ENCODE measurements at regions not wholly inside any gene's neighbourhood (a gene's known extent, or its start where the extent isn't known, plus 50 kb on each side); places are given as distances from the start of the nearest gene placed in this dataset.
"Not testable (repeated sequence)": the region's sequence is repeated elsewhere in the genome, so short reads cannot be mapped to it uniquely, and the experiment has no call there.

GRCh38 chr5:32903613-32904012, 192.5 kb downstream of the NPR3 start:
- no peak for DNase-seq
- ATAC-seq: no peak
- no peaks in the 10 kb centered on the region for H3K36me3 ChIP-seq
- no peaks in the 10 kb centered on the region for H3K27me3 ChIP-seq
- no peaks in the 10 kb centered on the region for H3K9me3 ChIP-seq
- TF ChIP-seq CTCF (IDR thresholded peaks at IDR 0.05 in 4 of 5, conservative IDR thresholded peaks at IDR 0.05 in 1 of 5): no peak
- no peak for TF ChIP-seq POLR2A (IDR thresholded peaks at IDR 0.05)
- no peaks in the 10 kb centered on the region for H3K4me1 ChIP-seq
- H3K4me3 ChIP-seq: no peak overlapping the region
- intact Hi-C loops (cut with DNase I; ENCODE audit: low total_unique reads) (no loop called here), in situ Hi-C loops (cut with MboI; ENCODE audit: low sequenced_read_pairs in 4 of 4) (no loop called here)
- H3K27ac ChIP-seq: no peak overlapping the region

GRCh38 chr5:32908641-32909040, 197.5 kb downstream of the NPR3 start:
- no peaks in the 10 kb centered on the region for H3K27me3 ChIP-seq
- no peak overlapping the region for H3K27ac ChIP-seq
- no peak overlapping the region for H3K4me3 ChIP-seq
- no peaks in the 10 kb centered on the region for H3K9me3 ChIP-seq
- no peak for DNase-seq
- no peak for ATAC-seq
- intact Hi-C loops (cut with DNase I; ENCODE audit: low total_unique reads) (no loop called here), in situ Hi-C loops (cut with MboI; ENCODE audit: low sequenced_read_pairs in 4 of 4) (no loop called here)
- TF ChIP-seq CTCF (IDR thresholded peaks at IDR 0.05 in 4 of 5, conservative IDR thresholded peaks at IDR 0.05 in 1 of 5) (no peak), POLR2A (IDR thresholded peaks at IDR 0.05) (no peak)
- H3K36me3 ChIP-seq: no peaks in the 10 kb centered on the region
- no peaks in the 10 kb centered on the region for H3K4me1 ChIP-seq

GRCh38 chr5:32909207-32909606, 198.1 kb downstream of the NPR3 start:
- in situ Hi-C loops (cut with MboI; ENCODE audit: low sequenced_read_pairs in 4 of 4): no loop called here
- no peak for ATAC-seq

GRCh38 chr5:32916648-32917047, 205.5 kb downstream of the NPR3 start:
- H3K4me1 ChIP-seq: no peaks in the 10 kb centered on the region
- H3K36me3 ChIP-seq: no peaks in the 10 kb centered on the region
- H3K9me3 ChIP-seq: no peaks in the 10 kb centered on the region
- in situ Hi-C loops (cut with MboI; ENCODE audit: low sequenced_read_pairs in 4 of 4): no loop called here
- intact Hi-C loops (cut with DNase I; ENCODE audit: low total_unique reads): loop anchor here (5.0 kb wide), 1 partner anchor 204 kb away; the partner anchor contains the start of gene NPR3
- ATAC-seq (no peak), DNase-seq (no peak)
- TF ChIP-seq CTCF (IDR thresholded peaks at IDR 0.05 in 4 of 5, conservative IDR thresholded peaks at IDR 0.05 in 1 of 5): peak in 1 of 5 experiments; percentile 22
- no peak for TF ChIP-seq POLR2A (IDR thresholded peaks at IDR 0.05)
- H3K4me3 ChIP-seq: no peak overlapping the region
- no peaks in the 10 kb centered on the region for H3K27me3 ChIP-seq
- no peak overlapping the region for H3K27ac ChIP-seq

More at GRCh38 chr5:32909207-32909606, 198.1 kb downstream of the NPR3 start:
- DNase-seq: no peak
- Histone ChIP-seq H3K36me3 (no peaks in the 10 kb centered on the region), H3K27ac (no peak overlapping the region), H3K9me3 (no peaks in the 10 kb centered on the region), H3K4me3 (no peak overlapping the region), H3K4me1 (no peaks in the 10 kb centered on the region), H3K27me3 (no peaks in the 10 kb centered on the region)
- TF ChIP-seq POLR2A (IDR thresholded peaks at IDR 0.05): no peak
- no peak for TF ChIP-seq CTCF (IDR thresholded peaks at IDR 0.05 in 4 of 5, conservative IDR thresholded peaks at IDR 0.05 in 1 of 5)
- intact Hi-C loops (cut with DNase I; ENCODE audit: low total_unique reads): no loop called here

- Histone ChIP-seq H3K36me3 (no peaks in the 10 kb centered on the region), H3K27ac (no peak overlapping the region), H3K4me1 (no peaks in the 10 kb centered on the region), H3K4me3 (no peak overlapping the region), H3K27me3 (no peaks in the 10 kb centered on the region), H3K9me3 (no peaks in the 10 kb centered on the region)
- no peak for TF ChIP-seq POLR2A (IDR thresholded peaks at IDR 0.05)
- TF ChIP-seq CTCF (IDR thresholded peaks at IDR 0.05 in 4 of 5, conservative IDR thresholded peaks at IDR 0.05 in 1 of 5): no peak
- in situ Hi-C loops (cut with MboI; ENCODE audit: low sequenced_read_pairs in 4 of 4): no loop called here
- no peak for ATAC-seq
- DNase-seq: no peak
- intact Hi-C loops (cut with DNase I; ENCODE audit: low total_unique reads): no loop called here
Measured at GRCh38 chr5:32928761-32929160, 217.6 kb downstream of the NPR3 start.

- intact Hi-C loops (cut with DNase I; ENCODE audit: low total_unique reads); DNase-seq; ATAC-seq; H3K27ac ChIP-seq; in situ Hi-C loops (cut with MboI; ENCODE audit: low sequenced_read_pairs in 4 of 4); H3K4me3 ChIP-seq; H3K36me3 ChIP-seq; H3K4me1 ChIP-seq; H3K9me3 ChIP-seq; H3K27me3 ChIP-seq: not testable (repeated sequence)
Measured at GRCh38 chr5:32931438-32931837, 220.3 kb downstream of the NPR3 start.
